Dedifferentiated amniotic fluid mesenchymal stem cell (primary cell): ENCODE measurements at regions not wholly inside any gene's neighbourhood (a gene's known extent, or its start where the extent isn't known, plus 50 kb on each side); places are given as distances from the start of the nearest gene placed in this dataset.
A peak's percentile ranks its signal among the peaks of the same experiment; 100 is the strongest.

Source experiments
- DNase-seq: peaks from one replicate; pipeline ENCODE4 v3.0.0-alpha.2; 2016; ENCODE audit errors: extremely low spot score

DNA sequence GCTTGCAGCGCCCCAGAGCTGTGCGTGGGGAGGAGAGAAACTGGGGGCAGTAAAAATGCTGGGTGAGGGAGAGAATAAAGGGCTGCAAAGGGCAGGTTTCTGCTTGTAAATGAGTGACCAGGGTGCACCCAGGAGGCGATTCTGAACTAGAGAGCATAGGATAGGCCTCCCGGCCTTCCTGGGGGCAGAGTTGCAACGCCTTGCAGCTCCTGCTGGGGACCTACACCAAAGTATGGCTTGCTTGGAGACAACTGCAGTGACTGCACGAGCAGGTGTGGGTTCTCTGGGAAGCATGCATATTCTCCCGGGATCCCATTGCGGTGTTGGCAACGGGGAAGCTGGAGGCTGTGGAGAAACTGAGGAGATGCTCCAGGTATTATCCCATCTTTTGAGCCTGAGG is 111.6 kb upstream of the SPACA1 start:
- DNase-seq, result no peak

DNA sequence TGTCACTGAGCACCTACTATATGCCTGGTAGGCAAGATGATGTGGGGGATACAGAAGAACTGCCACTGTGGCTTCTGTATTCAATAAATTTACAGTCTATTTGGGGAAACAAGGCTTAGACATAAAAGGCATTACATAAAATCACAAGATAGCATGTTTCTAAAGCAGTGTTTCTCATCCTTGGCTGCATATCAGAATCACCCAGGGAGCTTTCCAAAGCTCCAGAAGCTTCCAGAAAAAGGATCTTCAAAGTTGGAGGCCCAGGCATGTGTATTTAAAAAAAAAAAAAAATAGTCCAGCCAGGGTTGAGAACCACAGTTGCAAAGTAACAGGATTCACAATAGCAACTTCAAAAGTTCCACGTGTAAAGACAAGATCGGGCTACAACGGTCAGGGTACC is 112.4 kb upstream of the SPACA1 start:
- no peak for DNase-seq

DNA sequence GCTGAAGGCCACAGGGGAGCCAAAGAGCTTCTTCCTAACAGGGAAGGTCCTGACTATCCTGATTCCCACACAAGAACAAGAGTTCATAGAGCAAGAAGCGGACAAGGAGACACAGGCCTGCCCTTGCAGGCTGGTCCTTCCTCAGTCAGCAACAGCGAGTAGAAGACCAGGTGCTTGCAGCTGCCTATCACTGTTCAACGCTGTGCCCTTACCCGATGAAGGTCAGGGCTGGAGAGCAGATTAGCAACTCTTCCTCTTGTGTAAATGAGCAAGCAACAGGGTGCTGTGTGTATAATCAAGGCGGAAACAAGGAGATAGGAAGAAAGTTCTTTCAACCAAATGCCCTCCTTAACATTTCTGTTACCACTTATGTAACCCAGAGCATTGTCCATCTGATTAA is 115.3 kb upstream of the SPACA1 start:
- DNase-seq, result no peak

DNA sequence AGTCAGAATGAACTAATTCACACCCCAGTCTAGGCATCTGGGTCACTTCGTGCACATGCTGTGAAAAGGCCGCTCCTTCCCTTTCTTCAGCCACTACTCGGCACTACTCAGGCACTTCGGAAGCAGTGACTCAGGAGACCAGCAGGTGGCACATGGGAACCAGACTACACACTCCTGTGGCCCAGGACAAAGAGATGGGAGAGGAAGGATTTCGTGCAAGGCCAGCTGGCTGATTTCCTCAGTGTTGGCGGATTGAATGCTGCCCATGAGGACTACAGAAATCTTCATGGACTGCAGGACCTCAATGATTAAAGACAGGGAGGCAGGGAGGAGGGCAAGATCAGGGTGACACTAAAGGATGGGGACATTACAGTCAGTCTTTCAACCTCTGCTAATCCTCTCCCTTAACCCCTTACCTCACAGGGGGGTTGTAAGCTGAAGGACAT is 117.8 kb upstream of the SPACA1 start:
- peak; percentile 86 for DNase-seq

DNA sequence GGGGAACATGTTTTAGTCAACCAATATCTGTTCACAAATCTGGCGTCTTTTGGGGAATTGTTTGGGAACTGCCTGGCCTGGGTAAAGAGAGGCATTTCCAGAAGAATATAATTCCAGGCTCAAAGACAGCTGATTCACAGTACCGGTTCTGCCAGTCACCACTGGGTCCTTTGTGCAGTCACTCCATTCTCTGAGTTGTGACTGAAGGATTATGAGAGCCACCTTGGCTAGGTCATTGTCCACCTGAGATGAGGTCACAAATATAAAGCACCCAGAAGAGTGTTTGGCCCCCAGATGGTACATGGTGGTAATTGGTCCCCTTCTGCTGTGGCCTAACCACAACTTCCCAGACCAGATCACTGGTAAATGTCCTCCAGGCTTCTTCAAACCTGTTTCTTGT is 121.0 kb upstream of the SPACA1 start:
- DNase-seq, result no peak

DNA sequence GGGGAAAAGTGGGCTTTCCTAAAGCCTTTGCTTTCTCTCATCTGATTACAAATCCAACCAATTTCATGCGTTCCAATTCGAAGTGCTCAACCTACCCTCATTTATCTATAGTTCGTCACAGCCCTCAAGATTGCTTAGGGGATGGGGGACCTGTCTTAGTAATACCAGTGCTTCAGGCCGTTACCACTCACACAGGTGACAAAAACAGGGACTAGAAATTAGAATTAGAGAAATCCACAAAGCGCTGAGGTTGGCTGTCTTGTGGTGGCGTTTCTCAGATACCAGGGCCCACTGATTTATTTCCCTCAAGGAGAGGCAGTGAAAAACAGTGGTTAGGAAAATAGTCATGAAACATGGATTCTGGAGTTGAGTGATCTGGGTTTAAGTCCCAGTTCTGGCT is 121.6 kb upstream of the SPACA1 start:
- no peak for DNase-seq

DNA sequence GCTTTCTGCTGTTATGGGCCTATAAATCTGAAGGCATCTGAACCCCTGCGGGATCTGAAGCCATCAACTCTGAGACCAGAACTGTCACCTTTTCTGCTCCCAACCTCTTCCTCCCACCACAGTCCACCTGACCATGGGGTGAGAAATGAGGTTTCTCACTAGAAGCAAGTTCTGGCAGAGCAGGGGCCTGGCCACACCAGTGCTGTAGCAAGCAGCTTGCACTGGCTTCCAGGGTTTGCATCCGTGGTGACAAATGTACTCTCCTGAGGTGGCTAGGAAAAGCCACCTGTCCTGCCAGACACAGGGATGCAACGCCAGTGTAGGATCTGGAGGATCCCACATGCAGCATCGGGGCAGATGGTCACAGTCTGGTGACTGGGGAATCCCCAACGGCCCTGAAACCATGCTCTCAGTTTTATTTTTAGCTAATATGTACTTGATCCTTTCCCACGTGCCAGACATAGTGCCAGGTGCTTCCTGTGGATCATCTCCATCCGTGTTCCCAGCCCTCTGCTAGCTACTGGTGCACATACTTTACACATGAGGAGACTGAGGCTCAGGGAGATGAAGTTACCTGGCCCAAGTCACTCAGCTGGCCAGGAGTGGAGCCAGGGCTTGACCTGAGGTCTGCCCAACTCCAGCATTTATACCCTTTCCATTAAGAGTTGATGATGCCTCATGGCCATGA is 122.1 kb upstream of the SPACA1 start:
- no peak for DNase-seq

DNA sequence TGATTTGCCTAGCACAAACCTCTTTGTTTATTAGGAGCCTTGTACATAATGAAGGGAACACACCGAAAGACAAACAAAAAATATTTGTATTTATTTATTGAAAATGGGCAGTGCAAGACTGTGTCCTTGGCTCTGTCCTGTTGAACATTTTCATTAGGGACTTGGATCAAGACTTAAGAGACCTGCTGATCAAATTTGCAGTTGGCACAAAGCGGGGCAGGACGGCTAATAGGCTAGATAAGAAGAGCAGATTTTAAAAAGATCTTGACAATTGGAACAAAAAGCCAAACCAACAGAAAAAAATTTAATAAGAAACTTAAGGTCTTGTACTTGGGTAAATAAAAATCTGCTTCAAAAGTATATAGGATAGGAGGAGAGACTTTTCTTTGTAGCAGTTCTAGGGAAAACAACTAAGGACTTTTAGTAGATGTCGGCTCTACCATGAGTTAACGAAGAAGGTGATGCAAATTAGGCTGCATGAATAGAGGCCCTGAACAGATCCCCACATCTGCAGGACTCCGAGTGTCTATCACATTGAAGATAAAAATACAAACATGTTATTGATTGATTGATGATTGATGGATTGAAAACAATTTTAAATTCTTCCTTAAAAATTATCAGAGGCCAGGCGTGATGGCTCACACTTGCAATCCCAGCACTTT is 124.1 kb upstream of the SPACA1 start:
- DNase-seq, result no peak

DNA sequence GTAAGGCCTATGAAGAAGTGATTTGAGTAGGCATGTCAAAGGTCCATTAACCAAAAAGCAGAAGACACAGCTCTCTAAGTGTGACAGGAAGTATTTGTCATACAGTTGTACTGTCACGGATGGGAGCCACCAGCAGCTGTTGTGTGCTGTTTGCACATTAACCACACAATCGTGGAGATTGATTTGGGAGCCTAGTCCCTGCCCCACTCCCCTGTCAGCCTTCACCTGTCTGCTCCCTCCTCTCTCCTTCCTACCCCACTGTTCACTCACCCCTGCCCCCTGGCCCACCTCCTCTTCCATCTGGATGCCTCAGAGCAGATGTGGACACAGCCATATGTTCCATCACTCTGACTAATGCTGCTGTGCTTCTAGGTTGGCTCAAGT is 124.7 kb upstream of the SPACA1 start:
- DNase-seq, result no peak

DNA sequence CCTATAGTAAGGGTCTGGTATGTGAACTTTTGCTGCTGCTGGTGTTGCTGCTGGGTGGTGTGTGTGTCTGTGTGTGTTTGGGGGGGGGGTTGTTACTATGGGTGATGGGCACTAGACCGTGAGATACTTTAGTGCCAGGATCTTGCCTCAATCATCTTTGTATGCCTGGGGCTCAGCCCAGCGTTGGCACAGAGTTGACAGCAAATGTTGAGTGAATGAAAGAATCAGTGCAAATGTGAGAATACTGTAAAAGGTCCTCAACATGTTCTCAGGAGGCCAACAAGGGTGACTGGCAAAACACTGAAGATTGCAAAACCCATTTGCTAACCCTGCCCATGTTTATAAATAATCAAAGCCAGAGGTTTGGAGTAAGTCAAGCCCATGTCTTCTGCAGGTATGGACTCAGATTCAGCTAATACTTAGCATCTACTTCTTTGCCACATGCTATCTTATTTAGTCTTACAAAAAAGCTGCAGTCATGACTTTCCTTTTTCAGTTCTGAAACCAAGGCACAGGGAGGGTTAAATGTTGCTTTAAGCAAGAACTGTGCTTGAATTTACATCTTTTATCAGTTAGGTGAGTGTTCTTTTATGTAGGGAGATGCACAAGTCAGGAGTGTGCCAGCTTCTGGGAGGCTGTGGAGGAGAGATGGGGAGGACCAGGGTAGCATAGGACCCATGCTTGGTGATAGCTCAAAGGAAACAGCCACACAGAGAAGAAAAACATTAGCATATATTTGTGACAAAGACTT is 125.3 kb upstream of the SPACA1 start:
- DNase-seq, result no peak

DNA sequence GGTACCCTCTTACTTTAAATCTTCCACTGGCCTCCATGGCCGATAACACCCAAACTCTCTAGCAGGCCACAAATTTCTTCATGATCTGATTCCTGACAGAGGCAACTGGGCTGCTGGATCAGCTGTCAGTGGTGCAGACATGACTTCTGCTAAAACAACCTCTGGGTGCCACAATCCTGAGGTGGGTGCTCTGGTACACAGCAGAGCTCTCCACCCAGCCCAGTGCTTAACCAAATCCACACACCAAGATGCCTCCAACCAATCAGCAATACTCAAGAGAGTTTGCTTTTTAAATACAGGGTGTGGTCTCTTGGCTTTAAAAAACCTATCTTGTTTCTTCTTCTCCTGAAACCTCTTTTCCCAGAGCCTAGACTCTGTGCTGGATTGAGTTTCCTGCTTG is 126.6 kb upstream of the SPACA1 start:
- DNase-seq, result no peak

DNA sequence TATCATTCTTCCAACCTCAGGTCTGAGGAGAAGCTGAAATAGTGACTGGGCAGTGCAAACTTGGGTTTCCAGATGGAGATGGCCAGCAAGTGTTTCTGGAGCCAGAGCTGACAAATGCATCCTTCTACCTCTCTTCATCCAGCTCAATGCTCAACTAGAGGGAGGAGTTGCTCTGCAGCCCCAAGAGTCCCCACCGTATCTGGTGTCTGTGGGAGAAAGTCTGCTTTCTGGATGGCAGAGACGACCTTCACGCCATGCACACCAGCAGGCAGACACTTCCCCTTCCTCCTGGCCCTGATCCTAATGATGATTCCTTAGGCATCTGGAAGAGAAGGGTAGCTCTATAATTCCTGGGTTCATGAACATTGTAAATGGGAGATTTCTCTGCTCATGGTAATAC is 127.4 kb upstream of the SPACA1 start:
- DNase-seq, result no peak

DNA sequence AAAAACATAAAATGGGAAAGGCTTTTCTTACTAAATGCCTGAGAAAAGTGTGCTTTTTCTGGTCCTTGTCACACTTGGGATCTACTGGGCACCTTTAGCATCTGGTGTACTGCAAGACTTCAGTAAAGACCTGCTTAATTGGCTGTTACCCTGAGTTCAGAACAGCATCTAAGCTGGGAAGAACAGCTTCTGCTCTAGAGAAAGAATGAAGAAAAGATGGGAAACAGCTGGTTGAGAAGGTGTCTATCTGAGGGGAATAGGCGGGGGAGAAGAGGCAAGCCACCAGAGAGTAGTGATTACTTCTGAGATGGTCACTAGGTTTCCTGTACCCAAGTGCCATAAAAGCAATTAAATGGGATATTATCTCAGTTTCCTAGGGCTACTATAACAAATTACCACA is 128.2 kb upstream of the SPACA1 start:
- DNase-seq, result no peak

DNA sequence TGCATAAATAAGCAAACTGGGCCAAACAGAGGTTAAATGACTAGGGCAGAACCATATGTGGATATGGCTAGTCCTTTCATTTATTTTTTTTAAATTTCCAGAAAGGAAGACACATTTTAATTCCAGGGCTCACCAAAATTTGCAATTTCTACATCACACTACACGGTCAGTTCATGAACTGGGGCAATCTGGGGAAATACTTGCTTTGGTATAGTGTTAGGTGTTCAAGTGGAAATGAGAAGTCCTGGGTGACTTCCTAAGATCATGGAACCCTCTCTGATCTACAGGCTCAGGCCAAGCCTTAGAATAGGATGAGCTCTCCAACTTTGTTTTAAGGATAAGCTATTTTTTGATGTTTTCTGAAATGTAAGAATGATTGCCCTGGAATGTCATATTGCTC is 128.6 kb upstream of the SPACA1 start:
- DNase-seq, result no peak

DNA sequence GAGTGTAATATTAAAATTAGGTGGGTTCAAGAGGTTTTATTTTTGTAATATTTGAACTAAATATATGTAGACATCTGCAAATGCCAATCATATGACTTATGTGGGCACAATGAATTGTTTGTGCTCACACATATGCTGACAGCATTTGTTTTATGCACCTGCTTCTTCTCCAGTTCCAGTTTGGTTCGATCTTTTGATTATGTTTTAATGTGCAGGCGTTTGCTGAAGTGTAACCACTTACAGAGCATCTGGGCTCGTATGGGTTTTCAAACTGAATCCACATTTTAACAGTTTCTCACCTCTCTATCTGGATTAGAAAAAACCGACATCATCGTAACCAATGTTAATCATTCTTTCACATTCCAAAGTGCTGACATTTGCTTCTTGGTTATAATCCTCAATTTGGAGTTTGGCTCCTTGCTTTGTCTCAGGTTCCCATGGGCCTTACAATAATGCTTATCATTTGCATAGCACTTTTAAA is 129.1 kb upstream of the SPACA1 start:
- DNase-seq, result no peak

DNA sequence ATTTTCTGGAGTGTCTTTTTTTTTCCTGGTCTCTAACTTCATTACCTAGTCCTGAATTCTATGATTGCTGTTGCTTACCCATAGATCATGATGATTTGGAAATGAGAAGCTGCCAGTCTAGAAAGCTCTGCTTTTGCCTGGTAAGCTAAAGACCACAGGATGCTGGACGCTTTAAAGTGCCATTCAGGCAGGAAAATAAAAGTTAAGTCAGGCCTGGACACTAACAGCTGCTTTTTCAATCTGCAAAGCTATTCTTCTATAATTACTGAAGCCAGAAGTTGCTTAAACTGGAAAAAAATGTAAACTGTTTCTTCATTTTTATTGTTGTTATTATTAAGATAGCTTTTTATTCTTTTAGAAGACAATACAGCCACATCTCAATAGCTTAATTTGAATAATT is 129.8 kb upstream of the SPACA1 start:
- no peak for DNase-seq

DNA sequence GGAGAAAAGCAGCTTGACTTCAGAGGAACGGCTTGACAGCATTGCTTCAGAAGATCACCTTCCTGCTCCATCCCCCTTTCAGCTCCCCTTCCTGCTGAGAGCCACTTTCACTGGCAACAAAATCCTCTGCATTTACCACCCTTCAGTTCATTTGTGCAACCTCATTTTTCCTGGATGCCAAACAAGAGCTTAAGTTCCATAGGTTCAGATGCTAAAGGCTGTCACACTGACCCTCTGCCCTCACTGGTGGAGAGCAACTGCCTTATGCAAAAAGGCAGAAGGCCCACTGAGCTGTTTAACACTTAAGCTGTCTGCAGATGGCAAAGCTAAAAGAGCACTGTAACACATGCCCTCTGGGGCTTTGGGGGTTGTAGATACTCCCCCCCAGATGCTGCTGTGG is 131.2 kb upstream of the SPACA1 start:
- no peak for DNase-seq

DNA sequence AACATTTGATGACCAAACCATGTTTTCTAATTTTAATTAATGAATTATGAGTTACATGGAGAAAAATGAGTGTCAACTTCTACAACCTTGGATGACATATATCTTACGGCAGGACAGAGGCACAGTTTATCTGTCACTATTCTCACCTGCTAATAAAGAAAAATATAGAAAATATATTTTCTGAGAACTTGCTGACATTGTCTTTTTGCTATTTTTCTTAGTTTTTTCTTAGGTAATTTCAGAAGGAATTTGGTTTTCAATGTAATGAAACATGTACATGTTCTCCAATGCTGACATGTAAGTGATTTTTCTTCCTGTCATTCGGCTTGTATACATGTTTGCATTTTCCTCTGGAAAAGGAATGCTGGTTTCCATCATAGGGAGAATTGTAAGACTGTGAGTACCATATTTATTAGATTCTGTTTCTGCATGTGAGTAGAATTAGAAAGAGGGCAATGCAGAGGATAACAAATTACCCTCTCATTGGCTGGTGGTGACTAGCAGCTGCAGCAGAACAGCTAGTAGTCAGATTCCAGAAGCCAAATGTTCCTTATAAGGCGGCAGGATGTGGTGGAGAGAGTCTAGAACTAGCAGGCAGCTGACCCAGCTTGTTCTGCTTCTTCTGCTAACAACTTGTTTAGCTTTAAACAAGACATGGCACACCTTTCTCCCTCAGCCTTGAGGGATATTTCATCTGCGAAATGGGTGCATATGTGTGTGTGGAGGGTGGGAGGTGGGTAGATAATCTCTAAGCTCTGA is 132.8 kb upstream of the SPACA1 start:
- DNase-seq, result no peak

DNA sequence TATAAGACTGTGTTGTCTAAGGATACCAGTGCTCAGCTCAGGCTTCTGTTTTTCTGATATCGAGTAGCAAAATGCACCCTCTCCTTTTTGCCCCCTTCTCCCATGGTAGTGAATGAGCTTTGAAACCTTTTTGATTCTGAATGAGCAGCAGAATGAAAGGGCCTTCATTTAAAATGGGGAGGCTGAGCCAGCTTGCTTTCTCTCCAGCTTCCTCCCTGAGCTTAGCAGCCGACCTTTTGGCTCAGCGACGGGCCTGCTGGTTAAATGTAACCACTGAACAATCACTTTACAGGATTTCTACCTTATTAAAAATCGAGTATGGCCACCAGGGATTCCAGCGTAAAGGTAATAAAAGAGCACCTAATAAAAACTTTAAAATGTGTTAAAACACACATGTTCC is 133.7 kb upstream of the SPACA1 start:
- no peak for DNase-seq

DNA sequence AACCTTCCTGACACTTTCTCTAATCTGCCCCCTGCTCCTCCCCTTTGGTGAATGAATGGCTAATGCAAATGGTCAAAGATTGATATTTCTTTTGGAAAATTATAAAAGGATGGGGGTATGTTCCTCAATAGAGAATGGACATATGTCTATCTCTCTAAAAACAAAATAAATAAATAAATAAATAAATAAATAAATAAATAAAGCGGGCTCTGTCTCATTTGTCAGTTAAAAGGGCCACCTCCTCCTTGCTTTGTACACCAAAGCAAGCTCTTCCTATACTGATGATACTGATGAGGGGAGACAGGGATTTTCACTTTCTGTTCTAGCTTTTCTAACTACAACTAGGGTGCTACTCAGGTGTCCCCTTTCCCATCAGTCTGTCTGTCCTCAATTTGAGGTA is 135.5 kb upstream of the SPACA1 start:
- DNase-seq, result no peak

DNA sequence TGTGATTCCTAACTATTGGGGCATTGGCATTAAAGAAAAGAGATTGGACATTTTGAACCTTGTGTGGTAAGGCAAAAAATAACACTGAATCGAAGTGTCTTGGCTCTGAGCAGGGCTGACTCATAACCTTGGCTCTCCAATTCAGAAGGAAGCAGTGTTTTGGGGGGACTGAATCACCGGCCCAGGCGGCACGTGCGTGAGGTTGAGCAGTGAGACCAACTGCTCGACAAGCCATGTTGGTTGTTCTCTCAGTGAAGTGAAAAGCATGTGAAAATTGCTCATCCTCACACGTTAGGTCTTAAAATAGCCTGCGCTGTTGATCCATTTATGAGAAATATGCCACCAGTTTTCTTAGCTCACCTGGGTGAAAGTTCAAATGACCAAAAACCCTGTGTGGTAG is 137.8 kb upstream of the SPACA1 start:
- DNase-seq, result no peak
